ENCODE measurements at regions not wholly inside any gene's neighbourhood (a gene's known extent, or its start where the extent isn't known, plus 50 kb on each side); places are given as distances from the start of the nearest gene placed in this dataset.

DNA sequence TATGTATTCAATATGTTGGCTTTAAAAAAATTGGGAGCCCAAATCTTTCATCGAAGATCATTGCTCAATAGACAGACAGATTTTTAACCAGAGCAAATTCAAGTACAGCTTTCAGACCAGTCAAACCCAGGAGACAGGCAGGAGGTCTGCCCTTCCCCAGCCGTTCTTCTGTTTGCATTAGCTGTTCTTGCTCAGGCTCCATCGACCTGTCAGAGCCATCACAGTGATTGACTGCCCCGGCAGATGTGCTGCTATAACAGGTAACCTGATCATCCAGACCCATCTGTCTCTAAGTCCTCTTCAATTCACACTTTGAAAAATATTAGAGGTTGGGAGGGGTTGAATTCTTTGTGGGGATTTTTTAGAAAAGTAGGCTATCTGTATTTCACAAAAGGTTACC lies 453.5 kb downstream of the FOXG1 start:
- no peak overlapping the region for H2BK12ac ChIP-seq (ENCODE audit: insufficient read length, low read depth, low read length)
- H2BK5ac ChIP-seq (ENCODE audit: insufficient read length, low read length): no peak overlapping the region
- no peak overlapping the region for H3K9ac ChIP-seq (ENCODE audit: extremely low read depth, insufficient read length, low read length)
- no peak overlapping the region for H4K8ac ChIP-seq (replicated peaks; ENCODE audit: insufficient read length, low read depth, low read length)
- H3K4me2 ChIP-seq (ENCODE audit: insufficient read depth, insufficient read length, low read length): no peak overlapping the region
- DNase-seq: no peak
- no peak overlapping the region for H3T11ph ChIP-seq (ENCODE audit: low read length)
- TF ChIP-seq, protein P1, sequence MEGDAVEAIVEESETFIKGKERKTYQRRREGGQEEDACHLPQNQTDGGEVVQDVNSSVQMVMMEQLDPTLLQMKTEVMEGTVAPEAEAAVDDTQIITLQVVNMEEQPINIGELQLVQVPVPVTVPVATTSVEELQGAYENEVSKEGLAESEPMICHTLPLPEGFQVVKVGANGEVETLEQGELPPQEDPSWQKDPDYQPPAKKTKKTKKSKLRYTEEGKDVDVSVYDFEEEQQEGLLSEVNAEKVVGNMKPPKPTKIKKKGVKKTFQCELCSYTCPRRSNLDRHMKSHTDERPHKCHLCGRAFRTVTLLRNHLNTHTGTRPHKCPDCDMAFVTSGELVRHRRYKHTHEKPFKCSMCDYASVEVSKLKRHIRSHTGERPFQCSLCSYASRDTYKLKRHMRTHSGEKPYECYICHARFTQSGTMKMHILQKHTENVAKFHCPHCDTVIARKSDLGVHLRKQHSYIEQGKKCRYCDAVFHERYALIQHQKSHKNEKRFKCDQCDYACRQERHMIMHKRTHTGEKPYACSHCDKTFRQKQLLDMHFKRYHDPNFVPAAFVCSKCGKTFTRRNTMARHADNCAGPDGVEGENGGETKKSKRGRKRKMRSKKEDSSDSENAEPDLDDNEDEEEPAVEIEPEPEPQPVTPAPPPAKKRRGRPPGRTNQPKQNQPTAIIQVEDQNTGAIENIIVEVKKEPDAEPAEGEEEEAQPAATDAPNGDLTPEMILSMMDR (conservative IDR thresholded peaks at IDR 0.05): no peak
- no peaks in the 10 kb centered on the region for H3K23me2 ChIP-seq (ENCODE audit: insufficient read length, low read depth, low read length, poor library complexity, severe bottlenecking)
- H3K14ac ChIP-seq (ENCODE audit: insufficient read depth, low read length): no peak overlapping the region
- no peaks in the 10 kb centered on the region for H3K79me1 ChIP-seq (ENCODE audit: insufficient read depth, low read depth, low read length, poor library complexity, severe bottlenecking)
- no peaks in the 10 kb centered on the region for H4K20me1 ChIP-seq (ENCODE audit: control insufficient read depth, insufficient read depth, insufficient read length)
- WGBS (ENCODE audit: extremely low coverage, insufficient read length, low lambda C conversion rate): no CpG with 5 or more reads among the region's 4 CpGs
- no peak overlapping the region for H2BK15ac ChIP-seq (ENCODE audit: low read depth, low read length)
- no peak overlapping the region for H4K91ac ChIP-seq (ENCODE audit: insufficient read length, low read depth, low read length)
- Mint-ChIP-seq H3K27ac (no peak overlapping the region), H3K36me3 (ENCODE audit: insufficient read depth in 1 of 3, low read depth in 3 of 3) (peaks cover 0 to 4% (median 0%) of the 10 kb centered on the region in 3 experiments; a peak in 1 of 7 replicates), H3K4me1 (no peaks in the 10 kb centered on the region), H3K4me3 (no peak overlapping the region), H3K9me3 (no peaks in the 10 kb centered on the region), H3K27me3 (ENCODE audit: low read depth) (peaks cover 1% of the 10 kb centered on the region; the same call in 1 of the 2 replicates)
- no peak overlapping the region for H3K27ac ChIP-seq (ENCODE audit: insufficient read length, low read depth, low read length)
- no peak overlapping the region for H2BK20ac ChIP-seq (ENCODE audit: low read depth, low read length, poor library complexity, severe bottlenecking)
- no peaks in the 10 kb centered on the region for H3K79me2 ChIP-seq (ENCODE audit: insufficient read depth, low read length)
- no peaks in the 10 kb centered on the region for H3K27me3 ChIP-seq (ENCODE audit: insufficient read depth, low read length)
- no peaks in the 10 kb centered on the region for H3K9me3 ChIP-seq (ENCODE audit: control insufficient read depth, low read depth, low read length)
- H2BK120ac ChIP-seq (ENCODE audit: low read depth, low read length, poor library complexity, severe bottlenecking): no peak overlapping the region
- no peak overlapping the region for H3K18ac ChIP-seq (ENCODE audit: insufficient read length, low read depth, low read length)
- H2AFZ ChIP-seq (ENCODE audit: low read length): no peak overlapping the region
- no peak overlapping the region for H4K5ac ChIP-seq (ENCODE audit: insufficient read length, low read depth, low read length)
- H3K23ac ChIP-seq (ENCODE audit: insufficient read length, low read depth, low read length): no peak overlapping the region
- no peak overlapping the region for H3K4ac ChIP-seq (ENCODE audit: low read depth, low read length)
- H2AK5ac ChIP-seq (ENCODE audit: insufficient read length, low read length): no peak overlapping the region
- H3K56ac ChIP-seq (ENCODE audit: insufficient read length, low read depth, low read length): no peak overlapping the region
- H3K4me1 ChIP-seq (ENCODE audit: insufficient read depth, low read length): no peaks in the 10 kb centered on the region

All from H9 (cell line).